Smooth muscle cell (in vitro differentiated cells): ENCODE measurements at regions not wholly inside any gene's neighbourhood (a gene's known extent, or its start where the extent isn't known, plus 50 kb on each side); places are given as distances from the start of the nearest gene placed in this dataset.

Experiments
- DNase-seq: peaks from one replicate; lab custom pipeline; 2025; ENCODE audit not compliant: unreplicated experiment; lab: John Stamatoyannopoulos, UW
- H2AFZ ChIP-seq: fragments of 200-600 bp; sonication (generic); 2 replicates; pipeline ENCODE4 v1.6.0; 2016; ENCODE audit warnings: antibody characterized with exemption, low read depth, mild to moderate bottlenecking
- H3F3A ChIP-seq: fragments of 200-600 bp; sonication (generic); 2 replicates; pipeline ENCODE4 v1.6.0; 2017; ENCODE audit warnings: antibody characterized with exemption, low read depth
- H3K27ac ChIP-seq: fragments of 200-600 bp; sonication (generic); 2 replicates; pipeline ENCODE4 v1.5.1; 2016; ENCODE audit warnings: low read depth, mild to moderate bottlenecking
- H3K27me3 ChIP-seq: fragments of 200-600 bp; sonication (generic); 2 replicates; pipeline ENCODE4 v1.6.1; 2016; ENCODE audit warnings: low read depth, mild to moderate bottlenecking
- H3K36me3 ChIP-seq: fragments of 200-600 bp; sonication (generic); 2 replicates; pipeline ENCODE4 v1.5.1; 2016; ENCODE audit warnings: low read depth
- H3K4me1 ChIP-seq: fragments of 200-600 bp; sonication (generic); 2 replicates; pipeline ENCODE4 v1.5.1; 2016; ENCODE audit warnings: low read depth
- H3K4me2 ChIP-seq: fragments of 200-600 bp; sonication (generic); 2 replicates; pipeline ENCODE4 v1.6.0; 2016; ENCODE audit warnings: mild to moderate bottlenecking
- H3K4me3 ChIP-seq: fragments of 200-600 bp; sonication (generic); 2 replicates; pipeline ENCODE4 v1.5.1; 2016; ENCODE audit warnings: mild to moderate bottlenecking
- H3K79me2 ChIP-seq: fragments of 200-600 bp; sonication (generic); 2 replicates; pipeline ENCODE4 v1.6.0; 2016; ENCODE audit warnings: low read depth, mild to moderate bottlenecking
- H3K9ac ChIP-seq: fragments of 200-600 bp; sonication (generic); 2 replicates; pipeline ENCODE4 v1.6.0; 2016; ENCODE audit warnings: low read depth
- H3K9me3 ChIP-seq: fragments of 200-600 bp; sonication (generic); replicated peaks from 2 replicates; pipeline ENCODE4 v1.5.1; 2016; ENCODE audit warnings: low read depth
- H4K20me1 ChIP-seq: fragments of 200-600 bp; sonication (generic); 2 replicates; pipeline ENCODE4 v1.6.0; 2016; ENCODE audit warnings: low read depth
- CTCF ChIP-seq: fragments of 200-600 bp; sonication (generic); IDR thresholded peaks from 2 replicates; pipeline ENCODE4 v1.5.1; 2017; ENCODE audit warnings: borderline replicate concordance, mild to moderate bottlenecking, antibody characterized with exemption; ENCODE audit not compliant: insufficient read depth, poor library complexity, severe bottlenecking
- WGBS: methylation state at CpG from one replicate; pipeline ENCODE4 v1.1.7; 2016; ENCODE audit warnings: low lambda C conversion rate; 5-methylcytosine and 5-hydroxymethylcytosine counted together

GRCh38 chr3:124656531-124656930 lies 73.7 kb upstream of the UMPS start:
- Histone ChIP-seq H3F3A (no peaks in the 10 kb centered on the region), H3K36me3 (peaks cover 7% of the 10 kb centered on the region), H3K4me3 (no peak overlapping the region), H3K4me2 (no peak overlapping the region), H3K27ac (no peak overlapping the region), H3K4me1 (no peaks in the 10 kb centered on the region), H4K20me1 (no peaks in the 10 kb centered on the region), H3K9me3 (no peaks in the 10 kb centered on the region), H3K9ac (no peak overlapping the region), H3K79me2 (no peaks in the 10 kb centered on the region), H2AFZ (no peak overlapping the region), H3K27me3 (no peaks in the 10 kb centered on the region)
- no peak for TF ChIP-seq CTCF
- DNase-seq, result no peak
- 95% methylated on average over 7 of the region's 7 CpGs for WGBS

GRCh38 chr3:124657138-124657537 lies 73.1 kb upstream of the UMPS start:
- Histone ChIP-seq H3K9me3 (no peaks in the 10 kb centered on the region), H3K4me1 (no peaks in the 10 kb centered on the region), H3K4me2 (no peak overlapping the region), H3K36me3 (peaks cover 7% of the 10 kb centered on the region), H2AFZ (no peak overlapping the region), H3K27ac (no peak overlapping the region), H4K20me1 (no peaks in the 10 kb centered on the region), H3F3A (no peaks in the 10 kb centered on the region), H3K27me3 (no peaks in the 10 kb centered on the region), H3K79me2 (no peaks in the 10 kb centered on the region), H3K4me3 (no peak overlapping the region), H3K9ac (no peak overlapping the region)
- 87% methylated on average over 4 of the region's 4 CpGs for WGBS
- DNase-seq, result no peak
- no peak for TF ChIP-seq CTCF

GRCh38 chr3:124658270-124658669 lies 72.0 kb upstream of the UMPS start:
- TF ChIP-seq CTCF, result no peak
- Histone ChIP-seq H3K27ac (no peak overlapping the region), H2AFZ (no peak overlapping the region), H3K36me3 (peaks cover under 1% of the 10 kb centered on the region), H3K9ac (no peak overlapping the region), H3K79me2 (no peaks in the 10 kb centered on the region), H3K27me3 (no peaks in the 10 kb centered on the region), H3K4me3 (no peak overlapping the region), H3F3A (no peaks in the 10 kb centered on the region), H4K20me1 (no peaks in the 10 kb centered on the region), H3K4me1 (no peaks in the 10 kb centered on the region), H3K9me3 (no peaks in the 10 kb centered on the region), H3K4me2 (no peak overlapping the region)
- 92% methylated on average over 12 of the region's 12 CpGs for WGBS
- no peak for DNase-seq

GRCh38 chr3:124659175-124659574 lies 71.1 kb upstream of the UMPS start:
- H3K9me3 ChIP-seq, result no peaks in the 10 kb centered on the region
- H3K27me3 ChIP-seq, result no peaks in the 10 kb centered on the region
- H3K4me3 ChIP-seq, result no peak overlapping the region
- no peak for TF ChIP-seq CTCF
- H3K79me2 ChIP-seq, result no peaks in the 10 kb centered on the region
- no peaks in the 10 kb centered on the region for H3K4me1 ChIP-seq
- H2AFZ ChIP-seq, result no peak overlapping the region
- no peaks in the 10 kb centered on the region for H3K36me3 ChIP-seq
- no peak for DNase-seq
- H3K9ac ChIP-seq, result no peak overlapping the region
- WGBS, result 64% methylated on average over 1 of the region's 1 CpG
- no peaks in the 10 kb centered on the region for H3F3A ChIP-seq
- no peak overlapping the region for H3K4me2 ChIP-seq
- no peaks in the 10 kb centered on the region for H4K20me1 ChIP-seq
- no peak overlapping the region for H3K27ac ChIP-seq
